HG03460 (cell line): ENCODE measurements at regions not wholly inside any gene's neighbourhood (a gene's known extent, or its start where the extent isn't known, plus 50 kb on each side); places are given as distances from the start of the nearest gene placed in this dataset.

Experiments used
- ATAC-seq: cut with Tn5 transposase; IDR thresholded peaks from one replicate; pipeline ENCODE4 v1.9.1; 2021; ENCODE audit not compliant: unreplicated experiment

- no peak for ATAC-seq
Measured at GRCh38 chr12:124687917-124688316, 120.5 kb upstream of the NCOR2 start.

- no peak for ATAC-seq
Measured at GRCh38 chr12:124687174-124687902, 119.9 kb upstream of the NCOR2 start.

GRCh38 chr12:124686370-124687173, 119.2 kb upstream of the NCOR2 start:
- no peak for ATAC-seq

DNA sequence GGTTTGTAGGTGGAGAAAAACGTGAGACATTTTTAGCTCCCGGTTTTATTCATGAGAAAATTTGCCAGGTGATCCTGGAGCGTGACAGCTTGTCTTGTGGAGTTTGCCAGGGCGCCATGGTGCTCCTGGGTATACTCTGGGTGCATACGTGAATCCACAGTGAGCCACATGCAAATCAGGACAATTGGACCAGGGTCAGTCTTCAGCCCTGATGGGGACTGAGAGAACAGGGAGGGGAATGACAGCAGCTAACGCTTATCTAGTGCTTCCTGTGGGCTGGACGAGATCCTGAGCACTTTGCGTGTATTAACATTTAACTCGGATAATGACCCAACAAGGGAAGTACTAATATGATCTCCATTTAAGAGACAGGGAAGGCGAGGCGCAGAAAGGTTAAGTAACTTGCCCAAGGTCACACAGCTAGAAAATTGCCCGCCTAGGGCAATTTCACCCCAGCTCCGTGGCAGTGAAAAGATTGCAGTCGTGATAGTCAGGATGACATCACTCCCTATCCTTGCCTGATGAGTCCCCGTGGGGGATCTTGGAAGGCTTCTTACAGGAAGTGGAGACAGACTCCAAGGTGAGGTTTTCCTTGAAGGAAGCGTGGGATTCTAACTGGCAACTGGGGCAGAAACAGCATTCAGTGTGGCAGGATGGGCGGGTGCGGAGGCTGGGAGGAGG, 118.4 kb upstream of the NCOR2 start:
- ATAC-seq, result no peak

GRCh38 chr12:124684971-124685688, 117.7 kb upstream of the NCOR2 start:
- no peak for ATAC-seq

GRCh38 chr12:124684496-124684895, 117.1 kb upstream of the NCOR2 start:
- no peak for ATAC-seq

DNA sequence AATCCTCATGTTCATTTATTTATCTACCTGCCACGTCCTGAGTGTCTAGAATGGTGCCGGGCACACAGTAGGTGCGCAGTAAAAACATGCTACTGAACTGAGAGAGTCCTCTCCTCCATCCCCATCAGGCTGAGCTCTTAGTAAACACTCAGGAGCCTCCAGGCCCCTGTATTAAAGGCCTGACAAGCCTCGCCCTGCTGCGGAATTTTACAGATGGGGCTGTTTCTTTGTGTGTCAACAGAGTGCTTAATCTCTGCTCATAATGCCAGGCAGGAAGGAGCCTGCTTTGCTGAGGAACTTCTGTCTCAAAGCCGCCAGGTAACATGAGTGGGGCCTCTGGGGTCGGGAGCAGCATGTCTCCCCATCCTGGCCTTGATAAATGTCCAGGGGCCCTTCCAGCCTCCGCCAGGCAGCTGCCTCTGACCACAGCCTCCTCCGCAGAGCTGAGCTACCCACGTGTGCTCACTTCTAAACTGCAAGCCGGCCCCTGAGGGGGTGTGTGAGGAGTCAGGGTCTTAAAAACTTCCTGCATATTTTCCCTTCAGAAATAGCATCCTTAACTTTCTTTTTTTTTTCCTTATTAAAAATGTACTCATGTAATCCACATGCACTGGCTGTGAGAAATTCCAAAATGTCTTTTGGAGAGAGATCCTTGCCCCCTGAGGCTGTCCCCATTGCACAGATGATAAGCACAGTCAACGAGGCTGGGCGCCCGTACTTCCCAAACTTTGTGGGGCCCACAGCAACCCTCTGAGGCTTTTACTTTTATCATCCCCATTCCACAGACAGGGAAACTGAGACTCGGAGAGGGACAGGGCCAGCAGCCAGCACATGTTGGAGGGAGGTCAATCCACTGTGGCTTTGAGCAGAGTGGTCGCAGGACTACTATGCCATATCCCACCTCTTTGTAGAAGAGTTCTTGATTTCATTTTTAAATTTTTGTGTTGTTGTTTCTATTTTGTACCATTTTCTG, 116.0 kb upstream of the NCOR2 start:
- no peak for ATAC-seq

DNA sequence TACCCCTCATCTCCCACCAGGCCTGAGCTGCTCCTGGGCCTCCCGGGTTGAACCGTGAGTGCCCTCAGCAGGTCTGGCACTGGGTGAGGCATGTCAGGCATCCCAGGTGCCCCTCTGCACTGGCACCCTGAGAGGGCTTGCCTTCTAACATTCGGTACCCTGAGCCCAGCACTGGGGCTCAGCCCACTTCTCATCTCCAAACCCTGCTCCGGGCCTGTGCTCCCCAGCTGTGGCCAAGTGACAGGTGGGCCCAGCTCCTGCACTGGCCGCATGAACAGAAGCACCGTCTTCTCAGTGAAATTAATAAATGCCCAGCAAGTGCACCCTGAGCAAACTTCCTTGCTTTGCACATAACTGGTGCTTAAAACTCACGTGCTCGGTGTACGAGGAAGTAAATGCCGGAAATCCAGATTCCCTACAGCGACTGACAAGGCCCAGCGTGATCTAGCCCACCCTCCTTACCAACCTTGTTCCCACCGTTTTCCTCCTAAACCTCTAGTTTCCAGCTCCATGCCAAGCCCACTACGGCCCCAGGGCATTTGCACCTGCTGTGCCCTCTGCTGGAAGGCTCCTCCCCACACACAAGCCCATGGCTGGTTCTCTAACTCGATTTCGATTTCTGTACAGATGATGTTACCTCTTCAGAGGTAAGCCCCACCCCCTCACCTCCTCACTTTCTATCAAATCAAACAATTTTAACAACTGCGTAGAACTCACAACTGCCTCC, 115.2 kb upstream of the NCOR2 start:
- no peak for ATAC-seq

DNA sequence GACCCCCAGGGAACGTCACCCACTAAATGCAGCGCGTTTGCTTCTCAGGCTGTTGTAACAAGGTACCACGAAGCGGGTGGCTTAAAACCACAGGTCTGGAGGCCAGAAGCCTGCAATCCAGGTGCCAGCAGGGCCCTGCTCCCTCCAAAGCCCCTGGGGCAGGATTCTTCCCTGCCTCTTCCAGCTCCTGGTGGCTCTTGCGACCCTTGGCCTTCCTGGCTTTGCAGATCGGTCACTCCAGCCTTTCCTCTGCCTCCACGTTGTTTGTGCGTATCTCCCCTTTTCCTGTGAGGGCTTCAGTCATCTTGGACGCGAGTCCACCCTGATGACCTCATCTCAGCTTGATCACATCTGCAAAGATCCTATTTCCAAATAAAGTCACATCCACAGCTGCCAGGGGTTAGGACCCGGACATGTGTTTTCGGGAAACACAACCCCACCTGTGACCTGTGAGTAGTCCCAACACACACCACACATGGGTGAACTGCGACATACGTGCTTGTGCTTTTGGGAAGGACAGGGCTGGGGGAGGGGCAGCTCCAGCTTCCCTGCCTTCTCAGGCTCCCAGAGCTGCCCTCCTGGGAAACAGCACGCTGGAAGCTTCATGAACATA, 114.5 kb upstream of the NCOR2 start:
- no peak for ATAC-seq

DNA sequence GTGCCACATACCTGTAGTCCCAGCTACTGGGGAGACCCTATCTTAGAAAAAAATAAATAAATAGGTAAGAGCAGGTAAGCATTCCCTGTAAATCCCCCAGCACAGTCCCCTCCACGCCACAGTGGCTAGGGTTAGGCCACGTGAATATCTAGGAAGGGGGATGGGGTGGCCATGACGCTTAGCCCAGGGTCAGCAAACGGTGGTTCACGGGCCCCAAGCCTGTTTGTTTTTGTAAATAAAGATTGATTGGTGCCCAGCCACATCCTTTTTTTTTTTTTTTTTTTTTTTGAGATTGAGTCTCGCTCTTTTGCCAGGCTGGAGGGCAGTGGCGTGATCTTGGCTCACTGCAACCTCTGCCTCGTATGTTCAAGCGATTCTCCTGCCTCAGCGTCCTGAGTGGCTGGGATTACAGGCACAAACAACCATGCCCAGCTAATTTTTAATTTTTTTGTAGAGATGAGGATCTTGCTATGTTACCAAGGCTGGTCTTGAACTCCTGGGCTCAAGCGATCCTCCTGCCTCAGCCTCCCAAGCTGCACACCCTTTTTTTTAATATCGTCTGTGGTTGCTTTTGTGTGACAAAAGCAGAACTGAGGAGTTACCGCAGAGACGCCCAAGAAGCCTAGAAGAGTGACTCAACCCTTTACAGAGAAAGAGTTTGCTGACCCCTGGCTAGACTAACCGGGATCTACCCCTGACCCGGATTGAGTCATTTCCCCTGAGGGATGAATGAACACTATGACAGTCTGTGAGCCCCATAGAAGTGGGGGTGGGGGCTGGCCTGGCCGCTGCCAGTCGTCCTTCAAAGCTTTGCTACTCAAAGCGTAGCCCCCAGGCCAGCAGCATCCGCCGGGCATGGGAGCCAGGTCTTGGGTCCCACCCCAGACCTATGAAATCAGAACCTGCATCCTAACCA, 113.7 kb upstream of the NCOR2 start:
- ATAC-seq, result no peak

GRCh38 chr12:124679533-124680371, 112.3 kb upstream of the NCOR2 start:
- no peak for ATAC-seq

GRCh38 chr12:124679047-124679446, 111.6 kb upstream of the NCOR2 start:
- ATAC-seq, result no peak

- no peak for ATAC-seq
Measured at GRCh38 chr12:124678421-124678893, 111.0 kb upstream of the NCOR2 start.

- no peak for ATAC-seq
Measured at GRCh38 chr12:124677552-124678356, 110.3 kb upstream of the NCOR2 start.

DNA sequence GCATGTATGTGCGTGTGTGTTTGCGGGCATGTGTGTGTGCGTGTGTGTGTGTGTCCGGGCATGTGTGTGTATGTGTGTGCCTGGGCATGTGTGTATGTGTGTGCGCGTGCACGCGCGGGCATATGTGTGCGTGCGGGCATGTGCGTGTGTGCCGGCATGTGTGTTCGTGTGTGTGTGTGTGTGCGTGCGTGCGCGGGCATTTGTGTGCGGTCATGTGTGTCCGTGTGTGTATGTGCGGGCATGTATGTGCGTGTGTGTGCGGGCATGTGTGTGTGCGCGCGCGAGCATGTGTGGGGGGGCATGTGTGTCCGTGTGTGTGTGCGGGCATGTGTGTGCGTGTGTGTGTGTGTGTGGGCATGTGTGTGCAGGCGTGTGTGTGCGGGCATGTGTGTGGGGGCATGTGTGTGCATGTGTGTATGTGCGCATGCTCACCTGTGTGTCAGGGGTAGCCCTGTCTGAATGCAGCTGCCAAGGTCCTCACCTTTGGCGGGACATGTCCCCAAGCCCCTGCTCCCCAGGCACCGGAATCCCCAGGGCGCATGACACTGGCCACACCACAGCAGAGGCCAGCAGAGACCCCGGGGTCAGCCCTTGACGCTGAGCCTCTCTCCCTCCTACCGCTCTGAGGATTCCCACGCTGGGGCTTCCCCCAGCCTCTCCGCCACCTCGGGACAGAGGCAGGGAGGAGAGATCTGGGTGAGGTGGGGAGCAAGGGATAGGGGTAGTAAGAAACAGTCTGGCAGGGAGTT, 109.5 kb upstream of the NCOR2 start:
- ATAC-seq, result no peak
